WTC11 (cell line): ENCODE measurements at regions not wholly inside any gene's neighbourhood (a gene's known extent, or its start where the extent isn't known, plus 50 kb on each side); places are given as distances from the start of the nearest gene placed in this dataset.

Experiments
- ATAC-seq: fragments of 200-7000 bp; cut with Tn5 transposase; 2 replicates; pipeline ENCODE4 v1.10.0; 2021; ENCODE audit warnings: mild to moderate bottlenecking, moderate library complexity
- CTCF ChIA-PET: fragments of 300-600 bp; sonication (Branson Sonifier 250); formaldehyde crosslinking; loops from one replicate; lab custom pipeline; 2021; ENCODE audit warnings: antibody characterized with exemption; lab: Charles Lee
- POLR2A ChIA-PET: fragments of 350-600 bp; sonication (Branson Sonifier 250); formaldehyde crosslinking; loops from one replicate; lab custom pipeline; 2021; ENCODE audit warnings: antibody characterized with exemption; lab: Charles Lee
- DNase-seq: peaks from one replicate; pipeline ENCODE4 v3.0.0; 2021; ENCODE audit warnings: low spot score
- H3K27ac Mint-ChIP-seq: 2 replicates; pipeline ENCODE4 v1.8.0; 2021; ENCODE audit warnings: mixed read lengths
- H3K27me3 Mint-ChIP-seq: 2 replicates; pipeline ENCODE4 v1.8.0; 2021; ENCODE audit warnings: low read depth, mild to moderate bottlenecking, moderate library complexity, mixed read lengths
- H3K36me3 Mint-ChIP-seq: 2 replicates; pipeline ENCODE4 v1.8.0; 2021; ENCODE audit warnings: mixed read lengths
- H3K4me1 Mint-ChIP-seq: 2 replicates; pipeline ENCODE4 v1.8.0; 2022; ENCODE audit warnings: mixed read lengths
- H3K4me3 Mint-ChIP-seq: 2 replicates; pipeline ENCODE4 v1.8.0; 2021; ENCODE audit warnings: mild to moderate bottlenecking, moderate library complexity, mixed read lengths
- H3K9me3 Mint-ChIP-seq: 2 replicates; pipeline ENCODE4 v1.8.0; 2021; ENCODE audit warnings: mixed read lengths
- AFF4 ChIP-seq: sonication (generic); formaldehyde crosslinking; IDR thresholded peaks from 2 replicates; pipeline ENCODE4 v1.8.1; 2023; ENCODE audit warnings: mild to moderate bottlenecking, missing genetic modification reagents, borderline replicate concordance
- ATF2 ChIP-seq: sonication (generic); formaldehyde crosslinking; IDR thresholded peaks from 2 replicates; pipeline ENCODE4 v1.8.1; 2022; ENCODE audit warnings: low read depth, missing genetic modification reagents, borderline replicate concordance
- CDX4 ChIP-seq: fragments of 250-450 bp; sonication (Bioruptor Pico); IDR thresholded peaks from 2 replicates; pipeline ENCODE4 v1.9.0; 2021; ENCODE audit warnings: moderate library complexity, mild to moderate bottlenecking, inconsistent platforms, borderline replicate concordance
- E2F1 ChIP-seq: sonication (generic); formaldehyde crosslinking; IDR thresholded peaks from 2 replicates; pipeline ENCODE4 v1.8.0; 2022; ENCODE audit warnings: mild to moderate bottlenecking, missing genetic modification reagents
- E2F4 ChIP-seq: sonication (generic); formaldehyde crosslinking; IDR thresholded peaks from 2 replicates; pipeline ENCODE4 v1.8.1; 2022; ENCODE audit warnings: low read depth, mild to moderate bottlenecking, moderate library complexity, missing genetic modification reagents, borderline replicate concordance
- ESRRA ChIP-seq: sonication (generic); formaldehyde crosslinking; IDR thresholded peaks from 2 replicates; pipeline ENCODE4 v1.8.1; 2022; ENCODE audit warnings: mild to moderate bottlenecking, missing genetic modification reagents, borderline replicate concordance
- GABPB1 ChIP-seq: sonication (generic); formaldehyde crosslinking; IDR thresholded peaks from 2 replicates; pipeline ENCODE4 v1.8.1; 2023; ENCODE audit warnings: mild to moderate bottlenecking, missing genetic modification reagents
- HMGXB4 ChIP-seq: sonication (generic); formaldehyde crosslinking; IDR thresholded peaks from 2 replicates; pipeline ENCODE4 v1.8.1; 2023; ENCODE audit warnings: mild to moderate bottlenecking, moderate library complexity, missing genetic modification reagents
- NFATC4 ChIP-seq: fragments of 250-450 bp; sonication (Bioruptor Pico); IDR thresholded peaks from 2 replicates; pipeline ENCODE4 v1.9.0; 2021; ENCODE audit warnings: mild to moderate bottlenecking
- NFE2L1 ChIP-seq: sonication (generic); formaldehyde crosslinking; IDR thresholded peaks from 2 replicates; pipeline ENCODE4 v1.8.1; 2023; ENCODE audit warnings: missing genetic modification reagents
- NFYB ChIP-seq: sonication (generic); formaldehyde crosslinking; conservative IDR thresholded peaks from 2 replicates; pipeline ENCODE4 v1.8.0; 2022; ENCODE audit warnings: low read depth, missing genetic modification reagents
- NR1H2 ChIP-seq: sonication (generic); formaldehyde crosslinking; IDR thresholded peaks from 2 replicates; pipeline ENCODE4 v1.9.0; 2021; ENCODE audit warnings: mild to moderate bottlenecking, moderate library complexity, missing genetic modification reagents
- PREB ChIP-seq: sonication (generic); formaldehyde crosslinking; IDR thresholded peaks from 2 replicates; pipeline ENCODE4 v1.8.1; 2022; ENCODE audit warnings: mild to moderate bottlenecking, missing genetic modification reagents, moderate library complexity, borderline replicate concordance
- RELA ChIP-seq: sonication (generic); formaldehyde crosslinking; IDR thresholded peaks from 2 replicates; pipeline ENCODE4 v1.8.1; 2022; ENCODE audit warnings: missing genetic modification reagents, mild to moderate bottlenecking, borderline replicate concordance
- USF2 ChIP-seq: sonication (generic); formaldehyde crosslinking; IDR thresholded peaks from 2 replicates; pipeline ENCODE4 v1.8.1; 2023; ENCODE audit warnings: mild to moderate bottlenecking, missing genetic modification reagents, moderate library complexity
- ZBTB43 ChIP-seq: sonication (generic); formaldehyde crosslinking; IDR thresholded peaks from 2 replicates; pipeline ENCODE4 v1.8.1; 2023; ENCODE audit warnings: mild to moderate bottlenecking, missing genetic modification reagents
- ZNF671 ChIP-seq: fragments of 250-450 bp; sonication (Bioruptor Pico); IDR thresholded peaks from 2 replicates; pipeline ENCODE4 v1.8.0; 2021; ENCODE audit warnings: mild to moderate bottlenecking

GRCh38 chr5:2511126-2511525, 240.4 kb downstream of the IRX2 start (continued):
- TF ChIP-seq ATF2 (CRISPR knock-in tag) (no peak), RELA (CRISPR knock-in tag) (no peak), GABPB1 (no peak), NR1H2 (CRISPR knock-in tag) (no peak), AFF4 (CRISPR knock-in tag) (no peak), NFYB (no peak), NFE2L1 (CRISPR knock-in tag) (no peak), HMGXB4 (no peak), PREB (CRISPR knock-in tag) (no peak), ESRRA (CRISPR knock-in tag) (no peak)

- ChIA-PET CTCF (no interaction called here), POLR2A (no interaction called here)
- Mint-ChIP-seq H3K4me3 (no peak overlapping the region), H3K27ac (no peak overlapping the region), H3K36me3 (no peaks in the 10 kb centered on the region), H3K4me1 (peaks cover 12% of the 10 kb centered on the region), H3K27me3 (no peaks in the 10 kb centered on the region; the same call in 1 of the 2 replicates), H3K9me3 (peaks cover 4% of the 10 kb centered on the region)
- DNase-seq: no peak
- no peak for ATAC-seq
- TF ChIP-seq E2F1 (CRISPR knock-in tag) (no peak), ZNF671 (CRISPR knock-in tag) (no peak), E2F4 (CRISPR knock-in tag) (no peak), NFATC4 (CRISPR knock-in tag) (no peak), USF2 (CRISPR knock-in tag) (no peak), CDX4 (CRISPR knock-in tag) (no peak), HMGXB4 (no peak), ZBTB43 (CRISPR knock-in tag) (no peak), NFYB (no peak)
Observed at GRCh38 chr5:2509527-2509926, 241.9 kb downstream of the IRX2 start.
